ENCODE measurements at regions not wholly inside any gene's neighbourhood (a gene's known extent, or its start where the extent isn't known, plus 50 kb on each side); places are given as distances from the start of the nearest gene placed in this dataset.

DNA sequence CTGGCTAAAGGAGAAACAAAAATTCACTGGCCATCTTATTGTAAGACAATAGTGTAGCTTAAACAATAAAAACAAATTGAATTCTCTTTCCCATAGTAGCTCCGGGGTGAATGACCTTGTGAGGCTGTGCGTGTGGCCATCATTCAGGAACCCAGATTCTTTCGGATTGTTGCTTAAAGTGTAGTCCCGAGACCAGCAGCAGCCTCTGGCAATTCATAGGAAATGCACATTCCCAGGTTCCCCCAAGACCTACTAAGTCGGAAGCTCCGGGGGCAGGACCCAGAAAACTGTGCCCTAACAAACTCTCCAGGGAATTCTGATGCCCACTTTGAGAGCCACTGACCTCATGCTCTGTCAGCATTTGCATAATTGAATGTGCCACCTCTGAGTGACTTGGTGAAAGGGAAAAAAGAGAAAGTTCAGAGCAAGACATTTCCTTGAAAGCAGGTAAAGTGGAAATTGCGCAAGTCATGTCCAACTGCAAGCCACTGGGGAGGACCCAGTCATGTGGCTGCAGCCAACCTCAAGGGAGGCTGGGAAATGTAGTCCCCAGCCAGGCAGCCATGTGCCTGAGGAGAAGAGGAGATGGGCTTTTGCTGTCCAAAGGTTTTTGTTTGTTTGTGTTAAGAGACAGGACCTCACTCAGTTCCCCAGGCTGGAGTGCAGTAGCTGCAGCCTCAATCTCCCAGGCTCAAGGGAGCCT, 50.7 kb upstream of the PNMA8B start:
- Histone ChIP-seq H3K36me3 (ENCODE audit: control insufficient read depth, insufficient read depth, low read length) (no peaks in the 10 kb centered on the region), H3K56ac (ENCODE audit: low read length) (peak overlapping the region; percentile 59), H2BK120ac (ENCODE audit: low read depth, low read length) (no peak overlapping the region), H3K4me1 (ENCODE audit: control insufficient read depth, low read depth, low read length) (no peaks in the 10 kb centered on the region), H4K8ac (ENCODE audit: low read depth, low read length) (peak overlapping the region; percentile 86), H3K79me2 (ENCODE audit: control insufficient read depth, insufficient read depth, low read length) (no peaks in the 10 kb centered on the region), H3K18ac (ENCODE audit: low read length) (peak overlapping the region; percentile 56), H3K4me3 (ENCODE audit: low read length) (no peak overlapping the region), H2AK5ac (ENCODE audit: low read length) (no peak overlapping the region), H2BK5ac (ENCODE audit: low read length) (no peak overlapping the region), H3K79me1 (ENCODE audit: low read length) (no peaks in the 10 kb centered on the region), H2BK15ac (replicated peaks; ENCODE audit: low read depth) (no peak overlapping the region), H3K9ac (ENCODE audit: low read length) (peak overlapping the region; percentile 27), H3K4ac (ENCODE audit: low read depth, low read length) (no peak overlapping the region), H3K23ac (ENCODE audit: low read length) (no peak overlapping the region), H3K4me2 (ENCODE audit: low read length) (peak overlapping the region; percentile 13), H3K27ac (ENCODE audit: low read depth, low read length) (no peak overlapping the region), H4K5ac (ENCODE audit: low read length) (peak overlapping the region; percentile 81), H3K27me3 (ENCODE audit: insufficient read depth, low read length, poor library complexity) (no peaks in the 10 kb centered on the region)
- DNase-seq, result peak; percentile 78
- no CpG with 5 or more reads among the region's 7 CpGs for WGBS (ENCODE audit: extremely low coverage, insufficient coverage, low lambda C conversion rate)

DNA sequence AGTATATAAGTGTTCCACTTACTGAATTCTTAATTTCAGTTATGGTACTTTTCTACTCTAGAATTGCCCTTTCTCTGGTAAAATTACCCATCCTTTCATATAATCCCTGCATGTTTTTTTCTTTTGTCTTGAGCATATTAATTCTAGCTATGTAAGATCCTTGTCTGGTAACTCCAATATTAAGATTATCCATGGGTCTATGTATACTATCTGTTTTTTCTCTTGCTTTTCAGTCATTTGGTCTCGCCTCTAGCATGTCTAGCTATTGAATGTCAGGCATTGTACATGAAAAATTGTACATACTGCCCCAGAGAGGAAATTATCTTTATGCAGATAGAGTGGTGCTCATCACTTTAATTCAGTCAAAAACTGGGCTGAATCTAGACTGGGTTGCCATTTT, 50.4 kb upstream of the CALM3 start:
- H3K27me3 ChIP-seq (ENCODE audit: insufficient read depth, low read length, poor library complexity), result no peaks in the 10 kb centered on the region
- no peak overlapping the region for H3K4ac ChIP-seq (ENCODE audit: low read depth, low read length)
- no peaks in the 10 kb centered on the region for H3K4me1 ChIP-seq (ENCODE audit: control insufficient read depth, low read depth, low read length)
- WGBS (ENCODE audit: extremely low coverage, insufficient coverage, low lambda C conversion rate), result no CpG with 5 or more reads among the region's 1 CpG
- no peak overlapping the region for H2BK5ac ChIP-seq (ENCODE audit: low read length)
- H3K4me3 ChIP-seq (ENCODE audit: low read length), result no peak overlapping the region
- no peak overlapping the region for H3K56ac ChIP-seq (ENCODE audit: low read length)
- no peak overlapping the region for H2BK120ac ChIP-seq (ENCODE audit: low read depth, low read length)
- no peak overlapping the region for H2BK15ac ChIP-seq (replicated peaks; ENCODE audit: low read depth)
- no peak overlapping the region for H3K18ac ChIP-seq (ENCODE audit: low read length)
- no peaks in the 10 kb centered on the region for H3K36me3 ChIP-seq (ENCODE audit: control insufficient read depth, insufficient read depth, low read length)
- H3K4me2 ChIP-seq (ENCODE audit: low read length), result no peak overlapping the region
- no peak overlapping the region for H3K9ac ChIP-seq (ENCODE audit: low read length)
- no peaks in the 10 kb centered on the region for H3K79me2 ChIP-seq (ENCODE audit: control insufficient read depth, insufficient read depth, low read length)
- no peak overlapping the region for H4K5ac ChIP-seq (ENCODE audit: low read length)
- DNase-seq, result no peak
- H4K8ac ChIP-seq (ENCODE audit: low read depth, low read length), result no peak overlapping the region
- H3K23ac ChIP-seq (ENCODE audit: low read length), result no peak overlapping the region
- H2AK5ac ChIP-seq (ENCODE audit: low read length), result no peak overlapping the region
- H3K79me1 ChIP-seq (ENCODE audit: low read length), result no peaks in the 10 kb centered on the region
- H3K27ac ChIP-seq (ENCODE audit: low read depth, low read length), result no peak overlapping the region

DNA sequence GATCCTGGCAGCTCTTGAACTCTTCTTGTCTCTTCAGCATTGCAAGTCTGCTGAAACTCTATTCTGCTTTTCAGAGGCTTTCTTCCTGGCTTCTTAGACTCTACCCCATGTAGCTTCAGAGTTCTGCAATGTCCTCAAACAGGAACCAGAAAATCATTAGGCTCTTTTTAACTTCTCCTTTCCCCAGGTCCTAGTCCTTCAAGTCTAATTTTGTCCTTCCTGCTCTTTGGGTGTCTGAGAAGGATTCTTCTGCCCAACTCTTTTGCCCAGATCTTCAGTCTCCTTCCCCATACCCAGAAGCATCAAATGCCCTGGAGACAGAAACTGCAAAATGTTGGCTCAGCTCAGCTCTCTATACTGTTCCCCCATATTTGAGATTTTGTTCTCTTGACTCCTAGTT, 50.0 kb upstream of the CALM3 start:
- no peaks in the 10 kb centered on the region for H3K27me3 ChIP-seq (ENCODE audit: insufficient read depth, low read length, poor library complexity)
- no peaks in the 10 kb centered on the region for H3K79me2 ChIP-seq (ENCODE audit: control insufficient read depth, insufficient read depth, low read length)
- no peak overlapping the region for H3K4me3 ChIP-seq (ENCODE audit: low read length)
- no peaks in the 10 kb centered on the region for H3K36me3 ChIP-seq (ENCODE audit: control insufficient read depth, insufficient read depth, low read length)
- no peak overlapping the region for H3K9ac ChIP-seq (ENCODE audit: low read length)
- no peak overlapping the region for H3K4ac ChIP-seq (ENCODE audit: low read depth, low read length)
- H2AK5ac ChIP-seq (ENCODE audit: low read length), result no peak overlapping the region
- H3K18ac ChIP-seq (ENCODE audit: low read length), result no peak overlapping the region
- no peak overlapping the region for H2BK5ac ChIP-seq (ENCODE audit: low read length)
- no peak overlapping the region for H3K23ac ChIP-seq (ENCODE audit: low read length)
- H4K8ac ChIP-seq (ENCODE audit: low read depth, low read length), result no peak overlapping the region
- no peak for DNase-seq
- H2BK15ac ChIP-seq (replicated peaks; ENCODE audit: low read depth), result no peak overlapping the region
- H3K27ac ChIP-seq (ENCODE audit: low read depth, low read length), result no peak overlapping the region
- no peaks in the 10 kb centered on the region for H3K79me1 ChIP-seq (ENCODE audit: low read length)
- H3K4me2 ChIP-seq (ENCODE audit: low read length), result no peak overlapping the region
- H2BK120ac ChIP-seq (ENCODE audit: low read depth, low read length), result no peak overlapping the region
- H3K56ac ChIP-seq (ENCODE audit: low read length), result no peak overlapping the region
- no peaks in the 10 kb centered on the region for H3K4me1 ChIP-seq (ENCODE audit: control insufficient read depth, low read depth, low read length)
- H4K5ac ChIP-seq (ENCODE audit: low read length), result no peak overlapping the region
